Sigmoid colon (tissue), 3 donors: ENCODE measurements at regions not wholly inside any gene's neighbourhood (a gene's known extent, or its start where the extent isn't known, plus 50 kb on each side); places are given as distances from the start of the nearest gene placed in this dataset.

Experiments used
- CTCF ChIP-seq, 4 experiments: fragments of 450-650 bp in 3 of 4; fragments of 200-600 bp in 1 of 4; IDR thresholded peaks; one replicate each; pipeline ENCODE4 v1.5.1; 2016 to 2019; ENCODE audit warnings: antibody characterized with exemption in 4 of 4, mild to moderate bottlenecking in 3 of 4, moderate library complexity in 2 of 4
- POLR2A ChIP-seq, 2 donors: fragments of 450-650 bp; IDR thresholded peaks; one replicate each; pipeline ENCODE4 v1.6.1; 2016; ENCODE audit warnings: antibody characterized with exemption in 2 of 2, mild to moderate bottlenecking in 2 of 2, moderate library complexity in 2 of 2

GRCh38 chr20:48226642-48227041, 441.4 kb upstream of the SULF2 start:
- TF ChIP-seq POLR2A (IDR thresholded peaks at IDR 0.05) (no peak), CTCF (IDR thresholded peaks at IDR 0.05) (no peak)
